AG04449 (cell line): ENCODE measurements at regions not wholly inside any gene's neighbourhood (a gene's known extent, or its start where the extent isn't known, plus 50 kb on each side); places are given as distances from the start of the nearest gene placed in this dataset.

ENCODE experiments used
- CTCF ChIA-PET: fragments of 350-600 bp; formaldehyde crosslinking; extraction: SDS; loops from one replicate; lab custom pipeline; 2021; ENCODE audit warnings: antibody characterized with exemption; lab: Yijun Ruan, JAX
- POLR2A ChIA-PET: fragments of 400-600, 350-600 bp; formaldehyde crosslinking; extraction: SDS; loops from one replicate; lab custom pipeline; 2020; ENCODE audit warnings: antibody characterized with exemption, inconsistent platforms; lab: Yijun Ruan, JAX
- DNase-seq: peaks from one replicate; pipeline ENCODE4 v3.0.0-alpha.2; 2010; ENCODE audit warnings: low read depth, low spot score
- H3K4me3 ChIP-seq: 2 replicates; pipeline ENCODE4 v1.5.1; 2011; ENCODE audit warnings: low read depth, mild to moderate bottlenecking, control low read depth, low read length
- CTCF ChIP-seq: IDR thresholded peaks from one replicate; pipeline ENCODE4 v1.5.1; 2011; ENCODE audit warnings: mild to moderate bottlenecking, moderate library complexity, low read length, control low read depth, inconsistent platforms; ENCODE audit not compliant: insufficient read depth; ENCODE audit errors: missing control alignments

- CTCF ChIA-PET: no interaction called here
- DNase-seq: no peak
- TF ChIP-seq CTCF: no peak
- POLR2A ChIA-PET: no interaction called here
- no peak overlapping the region for H3K4me3 ChIP-seq
These were observed 856.6 kb upstream of the VRK2 start for GRCh38 chr2:57190007-57190406.

- CTCF ChIA-PET: no interaction called here
- no peak for TF ChIP-seq CTCF
- DNase-seq: no peak
- no peak overlapping the region for H3K4me3 ChIP-seq
- POLR2A ChIA-PET: no interaction called here
These were observed 846.9 kb upstream of the VRK2 start for GRCh38 chr2:57199663-57200062.

- ChIA-PET POLR2A (no interaction called here), CTCF (interaction anchor here (1.0 kb wide), 2 partner anchors 69 to 1021 kb away, joined by 3 to 4 read pairs; partner anchors contain the start of gene CCDC85A)
- H3K4me3 ChIP-seq: no peak overlapping the region
- peak; percentile 12 for TF ChIP-seq CTCF
- no peak for DNase-seq
These were observed 842.2 kb upstream of the VRK2 start for GRCh38 chr2:57204364-57204763.

- POLR2A ChIA-PET: no interaction called here
These were observed 841.4 kb upstream of the VRK2 start for GRCh38 chr2:57205241-57205640.

GRCh38 chr2:57207191-57207590, 839.4 kb upstream of the VRK2 start:
- no peak for TF ChIP-seq CTCF
- H3K4me3 ChIP-seq: no peak overlapping the region
- ChIA-PET CTCF (no interaction called here), POLR2A (no interaction called here)
- DNase-seq: no peak

More at GRCh38 chr2:57205241-57205640, 841.4 kb upstream of the VRK2 start:
- CTCF ChIA-PET: interaction anchor here (1.0 kb wide), 1 partner anchor 68 kb away, joined by 3 read pairs; no protein-coding TSS in a partner anchor
- no peak overlapping the region for H3K4me3 ChIP-seq
- TF ChIP-seq CTCF: no peak
- no peak for DNase-seq

- H3K4me3 ChIP-seq: no peak overlapping the region
- ChIA-PET CTCF (no interaction called here), POLR2A (no interaction called here)
- DNase-seq: no peak
- TF ChIP-seq CTCF: no peak
These were observed 836.8 kb upstream of the VRK2 start for GRCh38 chr2:57209799-57210198.
